ENCODE measurements at regions not wholly inside any gene's neighbourhood (a gene's known extent, or its start where the extent isn't known, plus 50 kb on each side); places are given as distances from the start of the nearest gene placed in this dataset.

GRCh38 chr16:85386467-85387170 lies 226.5 kb upstream of the GSE1 start:
- H2AFZ ChIP-seq: no peak overlapping the region
- TF ChIP-seq EZH2 (IDR thresholded peaks at IDR 0.05; ENCODE audit: insufficient read depth, poor library complexity, severe bottlenecking) (no peak), EZH2phosphoT487 (IDR thresholded peaks at IDR 0.05; ENCODE audit: insufficient read depth, low read depth) (no peak)
- H3K9ac ChIP-seq: no peak overlapping the region
- no peak overlapping the region for H3K4me3 ChIP-seq
- 94 to 95% methylated on average over 13 of the region's 13 CpGs for WGBS, 2 experiments (ENCODE audit: low coverage in 1 of 2, low lambda C conversion rate in 2 of 2, missing lambda C conversion rate in 2 of 2)
- no peaks in the 10 kb centered on the region for H3K27me3 ChIP-seq (replicated peaks; ENCODE audit: insufficient read depth)
- no peaks in the 10 kb centered on the region for H3K9me2 ChIP-seq (ENCODE audit: insufficient read depth)
- no peaks in the 10 kb centered on the region for H4K20me1 ChIP-seq (ENCODE audit: insufficient read depth)
- peaks cover 32% of the 10 kb centered on the region for H3K4me1 ChIP-seq (ENCODE audit: insufficient read depth)
- H3K4me2 ChIP-seq (ENCODE audit: unreplicated experiment): no peak overlapping the region
- no peak for DNase-seq
- in situ Hi-C loops (cut with MboI): no loop called here
- no peaks in the 10 kb centered on the region for H3K9me3 ChIP-seq (ENCODE audit: low read depth)
- no peak overlapping the region for H3K27ac ChIP-seq
- peaks cover 77% of the 10 kb centered on the region for H3K79me2 ChIP-seq (ENCODE audit: insufficient read depth)
- H3F3A ChIP-seq (ENCODE audit: insufficient read depth): peaks cover 5% of the 10 kb centered on the region
- H3K36me3 ChIP-seq (ENCODE audit: low read depth): no peaks in the 10 kb centered on the region

- no peaks in the 10 kb centered on the region for H3K27me3 ChIP-seq (replicated peaks; ENCODE audit: insufficient read depth)
- H3K27ac ChIP-seq: no peak overlapping the region
- H3K9me2 ChIP-seq (ENCODE audit: insufficient read depth): no peaks in the 10 kb centered on the region
- H3K4me2 ChIP-seq (ENCODE audit: unreplicated experiment): no peak overlapping the region
- no peak overlapping the region for H3K4me3 ChIP-seq
- peaks cover 78% of the 10 kb centered on the region for H3K79me2 ChIP-seq (ENCODE audit: insufficient read depth)
- peaks cover 28% of the 10 kb centered on the region for H3K4me1 ChIP-seq (ENCODE audit: insufficient read depth)
- H3K36me3 ChIP-seq (ENCODE audit: low read depth): no peaks in the 10 kb centered on the region
- no peak overlapping the region for H3K9ac ChIP-seq
- no peak for DNase-seq
- in situ Hi-C loops (cut with MboI): no loop called here
- TF ChIP-seq EZH2 (IDR thresholded peaks at IDR 0.05; ENCODE audit: insufficient read depth, poor library complexity, severe bottlenecking) (no peak), EZH2phosphoT487 (IDR thresholded peaks at IDR 0.05; ENCODE audit: insufficient read depth, low read depth) (no peak)
- no peak overlapping the region for H2AFZ ChIP-seq
- 95% methylated on average over 8 to 10 of the region's 11 CpGs for WGBS, 2 experiments (ENCODE audit: low coverage in 1 of 2, low lambda C conversion rate in 2 of 2, missing lambda C conversion rate in 2 of 2)
- peaks cover 7% of the 10 kb centered on the region; the same call in 1 of the 2 replicates for H3F3A ChIP-seq (ENCODE audit: insufficient read depth)
- no peaks in the 10 kb centered on the region for H4K20me1 ChIP-seq (ENCODE audit: insufficient read depth)
- H3K9me3 ChIP-seq (ENCODE audit: low read depth): no peaks in the 10 kb centered on the region
These were observed 226.0 kb upstream of the GSE1 start for GRCh38 chr16:85387171-85387507.

DNA sequence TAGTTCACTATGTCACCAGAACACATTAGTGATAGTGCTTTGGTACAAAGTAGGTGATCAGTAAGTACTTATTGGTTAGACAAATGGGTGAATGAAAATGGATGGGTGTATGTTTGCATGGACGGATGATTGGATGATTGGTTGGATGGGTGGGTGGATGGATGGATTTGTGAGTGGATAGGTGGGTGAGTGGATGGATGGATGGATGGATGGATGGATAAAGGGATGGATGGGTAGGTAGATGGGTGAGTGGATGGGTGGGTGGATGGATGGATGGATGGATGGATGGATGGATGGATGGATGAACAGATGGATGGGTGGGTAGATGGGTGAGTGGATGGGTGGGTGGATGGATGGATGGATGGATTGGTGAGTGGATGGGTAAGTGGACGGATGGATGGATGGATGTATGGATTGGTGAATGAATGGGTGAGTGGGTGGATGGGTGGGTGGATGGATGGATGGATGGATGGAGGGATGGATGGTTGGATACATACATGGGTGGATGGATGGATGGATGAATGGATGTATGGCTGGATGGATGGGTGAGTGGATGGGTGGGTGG lies 225.3 kb upstream of the GSE1 start:
- in situ Hi-C loops (cut with MboI): no loop called here
- DNase-seq: no peak
- H2AFZ ChIP-seq: no peak overlapping the region
- H3K27me3 ChIP-seq (replicated peaks; ENCODE audit: insufficient read depth): no peaks in the 10 kb centered on the region
- H3K4me1 ChIP-seq (ENCODE audit: insufficient read depth): peaks cover 24% of the 10 kb centered on the region
- H3K9ac ChIP-seq: no peak overlapping the region
- no peaks in the 10 kb centered on the region for H3K9me2 ChIP-seq (ENCODE audit: insufficient read depth)
- no peaks in the 10 kb centered on the region for H3K36me3 ChIP-seq (ENCODE audit: low read depth)
- no peak overlapping the region for H3K4me2 ChIP-seq (ENCODE audit: unreplicated experiment)
- H3F3A ChIP-seq (ENCODE audit: insufficient read depth): peaks cover 12% of the 10 kb centered on the region; the same call in 1 of the 2 replicates
- no peaks in the 10 kb centered on the region for H4K20me1 ChIP-seq (ENCODE audit: insufficient read depth)
- no peaks in the 10 kb centered on the region for H3K9me3 ChIP-seq (ENCODE audit: low read depth)
- no peak overlapping the region for H3K4me3 ChIP-seq
- H3K79me2 ChIP-seq (ENCODE audit: insufficient read depth): peaks cover 79% of the 10 kb centered on the region
- TF ChIP-seq EZH2 (IDR thresholded peaks at IDR 0.05; ENCODE audit: insufficient read depth, poor library complexity, severe bottlenecking) (no peak), EZH2phosphoT487 (IDR thresholded peaks at IDR 0.05; ENCODE audit: insufficient read depth, low read depth) (no peak)
- H3K27ac ChIP-seq: no peak overlapping the region
- WGBS, 2 experiments (ENCODE audit: low coverage in 1 of 2, low lambda C conversion rate in 2 of 2, missing lambda C conversion rate in 2 of 2): 98 to 100% methylated on average over 2 of the region's 2 CpGs

DNA sequence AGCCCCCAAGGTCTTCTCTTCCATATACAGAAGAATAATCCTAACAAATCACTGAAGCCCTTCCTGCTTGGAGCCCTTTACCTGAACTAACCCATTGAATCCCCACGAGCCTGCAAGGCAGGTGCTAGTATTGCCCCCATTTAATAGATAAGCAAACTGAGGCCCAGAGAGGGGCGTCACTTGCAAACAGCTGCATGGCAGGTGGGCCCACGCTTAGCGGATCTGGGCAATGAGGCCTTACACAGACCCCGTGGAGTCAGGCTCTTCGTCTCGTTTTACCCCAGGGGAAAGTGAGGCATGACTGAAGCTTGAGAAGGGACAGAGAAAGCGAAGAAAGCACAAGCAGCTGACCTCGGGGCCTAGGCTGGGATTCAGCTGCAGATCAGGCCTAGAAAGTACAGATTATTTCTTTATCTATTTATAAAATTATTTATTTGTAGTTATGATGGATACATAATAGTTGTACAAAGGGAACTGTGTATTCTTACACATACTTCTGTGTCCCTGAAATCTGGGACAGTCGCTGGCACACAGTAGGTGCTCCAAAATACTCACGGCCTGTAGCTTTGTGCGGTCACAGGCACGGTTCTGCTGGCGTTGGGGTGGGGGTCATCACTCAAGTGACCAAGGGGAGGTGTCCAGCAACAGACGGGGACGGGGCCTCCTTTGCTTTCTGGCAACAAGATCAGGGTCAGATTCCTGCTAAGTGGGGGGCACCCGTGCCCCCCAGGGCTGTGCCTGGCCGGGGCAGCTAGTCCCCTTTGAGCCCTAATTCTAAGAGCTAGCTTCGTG lies 223.2 kb upstream of the GSE1 start:
- H3K9ac ChIP-seq: peak overlapping the region; percentile 56
- no peaks in the 10 kb centered on the region for H3K9me2 ChIP-seq (ENCODE audit: insufficient read depth)
- 80 to 83% methylated on average over 19 of the region's 19 CpGs for WGBS, 2 experiments (ENCODE audit: low coverage in 1 of 2, low lambda C conversion rate in 2 of 2, missing lambda C conversion rate in 2 of 2)

More for the DNA sequence above, 223.2 kb upstream of the GSE1 start:
- H3K9me3 ChIP-seq (ENCODE audit: low read depth): no peaks in the 10 kb centered on the region
- peaks cover 79% of the 10 kb centered on the region for H3K79me2 ChIP-seq (ENCODE audit: insufficient read depth)
- H3K27me3 ChIP-seq (replicated peaks; ENCODE audit: insufficient read depth): no peaks in the 10 kb centered on the region
- peaks cover 15% of the 10 kb centered on the region; the same call in 1 of the 2 replicates for H3F3A ChIP-seq (ENCODE audit: insufficient read depth)
- no peak overlapping the region for H2AFZ ChIP-seq
- peak overlapping the region; percentile 63 for H3K27ac ChIP-seq
- H3K4me2 ChIP-seq (ENCODE audit: unreplicated experiment): peak overlapping the region; percentile 43
- no peak for DNase-seq
- no peaks in the 10 kb centered on the region for H4K20me1 ChIP-seq (ENCODE audit: insufficient read depth)
- no peaks in the 10 kb centered on the region for H3K36me3 ChIP-seq (ENCODE audit: low read depth)
- in situ Hi-C loops (cut with MboI): no loop called here
- TF ChIP-seq EZH2 (IDR thresholded peaks at IDR 0.05; ENCODE audit: insufficient read depth, poor library complexity, severe bottlenecking) (no peak), EZH2phosphoT487 (IDR thresholded peaks at IDR 0.05; ENCODE audit: insufficient read depth, low read depth) (no peak)
- H3K4me1 ChIP-seq (ENCODE audit: insufficient read depth): peaks cover 25% of the 10 kb centered on the region
- H3K4me3 ChIP-seq: no peak overlapping the region
